KMS-11 (cell line): ENCODE measurements at regions not wholly inside any gene's neighbourhood (a gene's known extent, or its start where the extent isn't known, plus 50 kb on each side); places are given as distances from the start of the nearest gene placed in this dataset.

Experiments
- H2AFZ ChIP-seq: fragments of 200-600 bp; sonication (generic); 2 replicates; pipeline ENCODE4 v1.6.1; 2016; ENCODE audit warnings: antibody characterized with exemption, mixed run types, low read depth
- H3K27ac ChIP-seq: fragments of 200-600 bp; sonication (generic); 2 replicates; pipeline ENCODE4 v1.6.1; 2016; ENCODE audit warnings: mild to moderate bottlenecking, mixed run types
- H3K27me3 ChIP-seq: fragments of 200-600 bp; sonication (generic); 2 replicates; pipeline ENCODE4 v1.6.1; 2017; ENCODE audit warnings: mild to moderate bottlenecking, low read depth, mixed run types, moderate library complexity; ENCODE audit not compliant: insufficient read depth
- H3K36me3 ChIP-seq: fragments of 200-600 bp; sonication (generic); 2 replicates; pipeline ENCODE4 v1.6.1; 2017; ENCODE audit warnings: mild to moderate bottlenecking, mixed run types; ENCODE audit not compliant: insufficient read depth
- H3K4me1 ChIP-seq: fragments of 200-600 bp; sonication (generic); 2 replicates; pipeline ENCODE4 v1.6.1; 2016; ENCODE audit warnings: mild to moderate bottlenecking, low read depth, mixed run types; ENCODE audit not compliant: poor library complexity, severe bottlenecking
- H3K4me2 ChIP-seq: fragments of 200-600 bp; sonication (generic); 2 replicates; pipeline ENCODE4 v1.7.0; 2016; ENCODE audit warnings: mild to moderate bottlenecking, mixed run types
- H3K4me3 ChIP-seq: fragments of 200-600 bp; sonication (generic); IDR thresholded peaks from 2 replicates; pipeline ENCODE4 v1.6.1; 2017; ENCODE audit warnings: low read depth, low read length, mixed read lengths; ENCODE audit not compliant: insufficient read depth
- H3K79me2 ChIP-seq: fragments of 200-600 bp; sonication (generic); 2 replicates; pipeline ENCODE4 v1.6.1; 2016; ENCODE audit warnings: low read depth, mixed run types; ENCODE audit not compliant: insufficient read depth
- H3K9ac ChIP-seq: fragments of 200-600 bp; sonication (generic); 2 replicates; pipeline ENCODE4 v1.6.1; 2016; ENCODE audit warnings: mild to moderate bottlenecking, mixed run types
- H4K20me1 ChIP-seq: fragments of 200-600 bp; sonication (generic); 2 replicates; pipeline ENCODE4 v1.6.1; 2016; ENCODE audit warnings: mild to moderate bottlenecking, mixed run types; ENCODE audit not compliant: insufficient read depth
- CTCF ChIP-seq: fragments of 200-600 bp; sonication (generic); conservative IDR thresholded peaks from 2 replicates; pipeline ENCODE4 v1.6.1; 2017; ENCODE audit warnings: low read depth, mild to moderate bottlenecking, antibody characterized with exemption, low read length, moderate library complexity, mixed read lengths

- Histone ChIP-seq H4K20me1 (no peaks in the 10 kb centered on the region), H2AFZ (no peak overlapping the region), H3K4me2 (no peak overlapping the region), H3K79me2 (no peaks in the 10 kb centered on the region), H3K27ac (no peak overlapping the region), H3K4me1 (no peaks in the 10 kb centered on the region), H3K27me3 (no peaks in the 10 kb centered on the region), H3K4me3 (no peak overlapping the region), H3K36me3 (no peaks in the 10 kb centered on the region), H3K9ac (no peak overlapping the region)
- no peak for TF ChIP-seq CTCF
Measured at GRCh38 chr7:136056651-136057231, 79.6 kb upstream of the MTPN start.

GRCh38 chr7:136055266-136055665 lies 78.1 kb upstream of the MTPN start:
- Histone ChIP-seq H3K36me3 (no peaks in the 10 kb centered on the region), H3K27me3 (no peaks in the 10 kb centered on the region), H3K4me3 (no peak overlapping the region), H3K27ac (no peak overlapping the region), H3K9ac (no peak overlapping the region), H3K4me2 (no peak overlapping the region), H3K79me2 (no peaks in the 10 kb centered on the region), H4K20me1 (no peaks in the 10 kb centered on the region), H2AFZ (no peak overlapping the region), H3K4me1 (no peaks in the 10 kb centered on the region)
- TF ChIP-seq CTCF, result no peak

DNA sequence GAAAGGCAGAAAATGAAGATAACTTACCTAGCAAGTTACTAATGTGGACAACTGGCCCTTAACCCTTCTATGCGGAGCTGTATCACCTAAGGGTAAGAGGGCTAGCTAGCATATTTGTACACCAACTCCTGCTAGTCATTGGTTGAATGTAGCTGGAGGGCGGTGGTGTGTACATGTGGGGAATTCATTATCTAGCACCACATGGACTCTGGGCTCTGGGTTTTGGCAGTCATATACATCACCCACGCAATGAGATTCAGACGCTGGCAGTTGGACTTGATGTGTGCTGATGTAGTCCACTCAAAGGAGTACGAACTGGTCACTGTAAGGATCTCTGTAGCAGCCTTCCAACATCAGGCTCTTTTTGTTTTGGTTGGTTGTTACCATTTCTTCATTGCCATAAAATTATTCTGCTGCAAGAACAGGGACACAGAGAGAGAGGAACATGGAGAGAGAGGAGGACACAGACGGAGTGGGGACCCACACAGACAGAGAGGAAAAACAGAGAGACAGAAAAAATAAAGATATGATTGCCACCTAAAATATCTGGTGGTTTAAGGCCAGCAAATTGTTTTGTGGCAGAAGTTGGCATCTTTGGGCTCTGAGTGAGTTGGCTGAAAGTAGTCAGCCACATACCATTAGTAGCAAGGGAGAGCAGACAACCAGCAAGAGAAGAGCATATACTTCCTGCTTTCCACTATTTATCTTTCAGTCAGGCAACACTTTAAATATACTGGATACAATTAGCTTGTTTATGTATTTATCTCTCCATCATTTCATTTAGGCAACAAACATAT lies 76.7 kb upstream of the MTPN start:
- Histone ChIP-seq H3K79me2 (no peaks in the 10 kb centered on the region), H3K27ac (no peak overlapping the region), H3K9ac (no peak overlapping the region), H3K27me3 (no peaks in the 10 kb centered on the region), H4K20me1 (no peaks in the 10 kb centered on the region), H2AFZ (no peak overlapping the region), H3K4me3 (no peak overlapping the region), H3K4me1 (no peaks in the 10 kb centered on the region), H3K36me3 (no peaks in the 10 kb centered on the region), H3K4me2 (no peak overlapping the region)
- TF ChIP-seq CTCF, result no peak

DNA sequence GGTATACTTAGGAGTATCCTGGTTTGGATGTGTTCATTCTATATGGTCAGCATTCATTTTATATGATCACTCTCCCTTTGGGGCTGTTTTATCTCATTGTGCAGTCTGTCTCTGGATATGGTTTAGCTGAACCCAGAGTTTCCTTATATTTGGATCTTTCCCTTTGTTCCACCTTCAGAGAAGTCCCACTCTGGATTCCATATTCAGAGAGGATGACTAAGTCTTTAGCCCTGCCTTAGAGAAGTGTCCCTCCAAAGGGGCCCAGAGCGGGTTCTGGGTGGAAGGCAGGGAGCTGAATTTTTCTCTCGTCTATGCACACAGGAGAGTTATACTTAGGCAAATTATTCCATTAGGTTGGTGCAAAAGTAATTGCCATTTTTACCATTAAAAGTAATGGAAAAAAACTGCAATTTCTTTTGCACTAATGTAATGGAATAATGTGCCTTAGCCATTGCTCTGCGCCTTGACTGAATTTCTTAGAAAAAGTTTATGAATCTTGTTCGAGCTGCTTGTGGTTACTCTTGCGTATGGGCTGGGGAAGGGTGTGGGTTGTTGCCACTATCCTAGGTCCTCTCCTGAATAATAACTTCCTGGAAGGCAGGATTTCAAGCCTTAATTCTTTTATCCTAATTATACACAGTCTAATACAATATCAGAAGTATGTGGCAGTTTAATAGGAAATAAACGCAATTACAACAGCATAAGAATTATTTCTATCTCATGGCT lies 74.2 kb upstream of the MTPN start:
- H3K4me1 ChIP-seq, result no peaks in the 10 kb centered on the region
- no peak for TF ChIP-seq CTCF
- H4K20me1 ChIP-seq, result no peaks in the 10 kb centered on the region

More for the DNA sequence above, 74.2 kb upstream of the MTPN start:
- Histone ChIP-seq H3K4me2 (no peak overlapping the region), H3K36me3 (no peaks in the 10 kb centered on the region), H3K9ac (no peak overlapping the region), H3K27ac (no peak overlapping the region), H2AFZ (no peak overlapping the region), H3K79me2 (no peaks in the 10 kb centered on the region), H3K27me3 (no peaks in the 10 kb centered on the region), H3K4me3 (no peak overlapping the region)
